ENCODE measurements at regions not wholly inside any gene's neighbourhood (a gene's known extent, or its start where the extent isn't known, plus 50 kb on each side); places are given as distances from the start of the nearest gene placed in this dataset.

DNA sequence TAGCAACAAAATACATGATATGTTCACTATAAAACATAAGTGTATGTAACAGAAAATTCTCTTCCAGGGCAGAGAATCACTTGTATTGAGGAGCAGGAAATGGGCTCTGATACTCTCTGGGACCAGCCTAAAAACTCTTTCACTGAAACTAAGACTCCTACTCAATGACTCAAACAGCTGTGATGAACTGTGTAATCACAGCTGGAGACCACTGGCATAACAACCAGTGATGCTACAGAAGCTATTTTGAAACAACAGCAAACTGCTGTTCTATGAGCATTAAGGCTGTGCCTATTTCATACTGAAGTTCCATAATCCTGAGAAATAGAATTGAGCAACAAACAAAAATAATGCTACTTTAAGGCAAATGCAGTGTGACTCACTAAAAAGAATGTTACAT, 594.0 kb downstream of the HINT1 start:
- DNase-seq (ENCODE audit: low spot score) (no peak), ATAC-seq (no peak)
- H3K27me3 Mint-ChIP-seq (ENCODE audit: insufficient read depth, low read depth, poor library complexity): no peaks in the 10 kb centered on the region
- Histone ChIP-seq H3K4me2 (no peak overlapping the region), H3K27ac (ENCODE audit: low read depth) (no peak overlapping the region), H2AFZ (no peak overlapping the region), H3K27me3 (ENCODE audit: insufficient read depth) (no peaks in the 10 kb centered on the region), H3F3A (replicated peaks; ENCODE audit: low read depth) (no peaks in the 10 kb centered on the region), H3K4me1 (ENCODE audit: insufficient read depth) (no peaks in the 10 kb centered on the region), H3K79me2 (replicated peaks; ENCODE audit: insufficient read depth) (no peaks in the 10 kb centered on the region), H3K9me2 (ENCODE audit: insufficient read depth) (no peaks in the 10 kb centered on the region), H3K36me3 (ENCODE audit: insufficient read depth) (no peaks in the 10 kb centered on the region), H4K20me1 (replicated peaks; ENCODE audit: insufficient read depth) (no peaks in the 10 kb centered on the region), H3K4me3 (no peak overlapping the region)
- TF ChIP-seq, protein P1, sequence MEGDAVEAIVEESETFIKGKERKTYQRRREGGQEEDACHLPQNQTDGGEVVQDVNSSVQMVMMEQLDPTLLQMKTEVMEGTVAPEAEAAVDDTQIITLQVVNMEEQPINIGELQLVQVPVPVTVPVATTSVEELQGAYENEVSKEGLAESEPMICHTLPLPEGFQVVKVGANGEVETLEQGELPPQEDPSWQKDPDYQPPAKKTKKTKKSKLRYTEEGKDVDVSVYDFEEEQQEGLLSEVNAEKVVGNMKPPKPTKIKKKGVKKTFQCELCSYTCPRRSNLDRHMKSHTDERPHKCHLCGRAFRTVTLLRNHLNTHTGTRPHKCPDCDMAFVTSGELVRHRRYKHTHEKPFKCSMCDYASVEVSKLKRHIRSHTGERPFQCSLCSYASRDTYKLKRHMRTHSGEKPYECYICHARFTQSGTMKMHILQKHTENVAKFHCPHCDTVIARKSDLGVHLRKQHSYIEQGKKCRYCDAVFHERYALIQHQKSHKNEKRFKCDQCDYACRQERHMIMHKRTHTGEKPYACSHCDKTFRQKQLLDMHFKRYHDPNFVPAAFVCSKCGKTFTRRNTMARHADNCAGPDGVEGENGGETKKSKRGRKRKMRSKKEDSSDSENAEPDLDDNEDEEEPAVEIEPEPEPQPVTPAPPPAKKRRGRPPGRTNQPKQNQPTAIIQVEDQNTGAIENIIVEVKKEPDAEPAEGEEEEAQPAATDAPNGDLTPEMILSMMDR (conservative IDR thresholded peaks at IDR 0.05; ENCODE audit: low read depth in 2 of 2): no peak
- TF ChIP-seq ZNF114 (CRISPR knock-in tag; IDR thresholded peaks at IDR 0.05) (no peak), CREB1 (CRISPR knock-in tag; IDR thresholded peaks at IDR 0.05; ENCODE audit: low read depth) (no peak), JUNB (IDR thresholded peaks at IDR 0.05; ENCODE audit: unreplicated experiment) (no peak), ZNF331 (CRISPR knock-in tag; IDR thresholded peaks at IDR 0.05; ENCODE audit: low read depth) (no peak), EZH2phosphoT487 (IDR thresholded peaks at IDR 0.05; ENCODE audit: unreplicated experiment) (no peak), STAT1 (IDR thresholded peaks at IDR 0.05; ENCODE audit: unreplicated experiment) (no peak), POLR2AphosphoS5 (IDR thresholded peaks at IDR 0.05; ENCODE audit: low read depth) (no peak), NANOG (IDR thresholded peaks at IDR 0.05; ENCODE audit: borderline replicate concordance) (no peak), EZH2 (IDR thresholded peaks at IDR 0.05; ENCODE audit: low read depth, unreplicated experiment) (no peak)
- TF ChIP-seq, protein P2, sequence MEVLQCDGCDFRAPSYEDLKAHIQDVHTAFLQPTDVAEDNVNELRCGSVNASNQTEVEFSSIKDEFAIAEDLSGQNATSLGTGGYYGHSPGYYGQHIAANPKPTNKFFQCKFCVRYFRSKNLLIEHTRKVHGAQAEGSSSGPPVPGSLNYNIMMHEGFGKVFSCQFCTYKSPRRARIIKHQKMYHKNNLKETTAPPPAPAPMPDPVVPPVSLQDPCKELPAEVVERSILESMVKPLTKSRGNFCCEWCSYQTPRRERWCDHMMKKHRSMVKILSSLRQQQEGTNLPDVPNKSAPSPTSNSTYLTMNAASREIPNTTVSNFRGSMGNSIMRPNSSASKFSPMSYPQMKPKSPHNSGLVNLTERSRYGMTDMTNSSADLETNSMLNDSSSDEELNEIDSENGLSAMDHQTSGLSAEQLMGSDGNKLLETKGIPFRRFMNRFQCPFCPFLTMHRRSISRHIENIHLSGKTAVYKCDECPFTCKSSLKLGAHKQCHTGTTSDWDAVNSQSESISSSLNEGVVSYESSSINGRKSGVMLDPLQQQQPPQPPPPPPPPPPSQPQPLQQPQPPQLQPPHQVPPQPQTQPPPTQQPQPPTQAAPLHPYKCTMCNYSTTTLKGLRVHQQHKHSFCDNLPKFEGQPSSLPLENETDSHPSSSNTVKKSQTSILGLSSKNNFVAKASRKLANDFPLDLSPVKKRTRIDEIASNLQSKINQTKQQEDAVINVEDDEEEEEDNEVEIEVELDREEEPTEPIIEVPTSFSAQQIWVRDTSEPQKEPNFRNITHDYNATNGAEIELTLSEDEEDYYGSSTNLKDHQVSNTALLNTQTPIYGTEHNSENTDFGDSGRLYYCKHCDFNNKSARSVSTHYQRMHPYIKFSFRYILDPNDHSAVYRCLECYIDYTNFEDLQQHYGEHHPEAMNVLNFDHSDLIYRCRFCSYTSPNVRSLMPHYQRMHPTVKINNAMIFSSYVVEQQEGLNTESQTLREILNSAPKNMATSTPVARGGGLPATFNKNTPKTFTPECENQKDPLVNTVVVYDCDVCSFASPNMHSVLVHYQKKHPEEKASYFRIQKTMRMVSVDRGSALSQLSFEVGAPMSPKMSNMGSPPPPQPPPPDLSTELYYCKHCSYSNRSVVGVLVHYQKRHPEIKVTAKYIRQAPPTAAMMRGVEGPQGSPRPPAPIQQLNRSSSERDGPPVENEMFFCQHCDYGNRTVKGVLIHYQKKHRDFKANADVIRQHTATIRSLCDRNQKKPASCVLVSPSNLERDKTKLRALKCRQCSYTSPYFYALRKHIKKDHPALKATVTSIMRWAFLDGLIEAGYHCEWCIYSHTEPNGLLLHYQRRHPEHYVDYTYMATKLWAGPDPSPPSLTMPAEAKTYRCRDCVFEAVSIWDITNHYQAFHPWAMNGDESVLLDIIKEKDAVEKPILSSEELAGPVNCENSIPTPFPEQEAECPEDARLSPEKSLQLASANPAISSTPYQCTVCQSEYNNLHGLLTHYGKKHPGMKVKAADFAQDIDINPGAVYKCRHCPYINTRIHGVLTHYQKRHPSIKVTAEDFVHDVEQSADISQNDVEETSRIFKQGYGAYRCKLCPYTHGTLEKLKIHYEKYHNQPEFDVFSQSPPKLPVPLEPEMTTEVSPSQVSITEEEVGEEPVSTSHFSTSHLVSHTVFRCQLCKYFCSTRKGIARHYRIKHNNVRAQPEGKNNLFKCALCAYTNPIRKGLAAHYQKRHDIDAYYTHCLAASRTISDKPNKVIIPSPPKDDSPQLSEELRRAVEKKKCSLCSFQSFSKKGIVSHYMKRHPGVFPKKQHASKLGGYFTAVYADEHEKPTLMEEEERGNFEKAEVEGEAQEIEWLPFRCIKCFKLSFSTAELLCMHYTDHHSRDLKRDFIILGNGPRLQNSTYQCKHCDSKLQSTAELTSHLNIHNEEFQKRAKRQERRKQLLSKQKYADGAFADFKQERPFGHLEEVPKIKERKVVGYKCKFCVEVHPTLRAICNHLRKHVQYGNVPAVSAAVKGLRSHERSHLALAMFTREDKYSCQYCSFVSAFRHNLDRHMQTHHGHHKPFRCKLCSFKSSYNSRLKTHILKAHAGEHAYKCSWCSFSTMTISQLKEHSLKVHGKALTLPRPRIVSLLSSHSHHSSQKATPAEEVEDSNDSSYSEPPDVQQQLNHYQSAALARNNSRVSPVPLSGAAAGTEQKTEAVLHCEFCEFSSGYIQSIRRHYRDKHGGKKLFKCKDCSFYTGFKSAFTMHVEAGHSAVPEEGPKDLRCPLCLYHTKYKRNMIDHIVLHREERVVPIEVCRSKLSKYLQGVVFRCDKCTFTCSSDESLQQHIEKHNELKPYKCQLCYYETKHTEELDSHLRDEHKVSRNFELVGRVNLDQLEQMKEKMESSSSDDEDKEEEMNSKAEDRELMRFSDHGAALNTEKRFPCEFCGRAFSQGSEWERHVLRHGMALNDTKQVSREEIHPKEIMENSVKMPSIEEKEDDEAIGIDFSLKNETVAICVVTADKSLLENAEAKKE (CRISPR knock-in tag; IDR thresholded peaks at IDR 0.05): no peak
- TF ChIP-seq, protein P3, sequence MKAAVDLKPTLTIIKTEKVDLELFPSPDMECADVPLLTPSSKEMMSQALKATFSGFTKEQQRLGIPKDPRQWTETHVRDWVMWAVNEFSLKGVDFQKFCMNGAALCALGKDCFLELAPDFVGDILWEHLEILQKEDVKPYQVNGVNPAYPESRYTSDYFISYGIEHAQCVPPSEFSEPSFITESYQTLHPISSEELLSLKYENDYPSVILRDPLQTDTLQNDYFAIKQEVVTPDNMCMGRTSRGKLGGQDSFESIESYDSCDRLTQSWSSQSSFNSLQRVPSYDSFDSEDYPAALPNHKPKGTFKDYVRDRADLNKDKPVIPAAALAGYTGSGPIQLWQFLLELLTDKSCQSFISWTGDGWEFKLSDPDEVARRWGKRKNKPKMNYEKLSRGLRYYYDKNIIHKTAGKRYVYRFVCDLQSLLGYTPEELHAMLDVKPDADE (IDR thresholded peaks at IDR 0.05): no peak
- TF ChIP-seq, protein P4, sequence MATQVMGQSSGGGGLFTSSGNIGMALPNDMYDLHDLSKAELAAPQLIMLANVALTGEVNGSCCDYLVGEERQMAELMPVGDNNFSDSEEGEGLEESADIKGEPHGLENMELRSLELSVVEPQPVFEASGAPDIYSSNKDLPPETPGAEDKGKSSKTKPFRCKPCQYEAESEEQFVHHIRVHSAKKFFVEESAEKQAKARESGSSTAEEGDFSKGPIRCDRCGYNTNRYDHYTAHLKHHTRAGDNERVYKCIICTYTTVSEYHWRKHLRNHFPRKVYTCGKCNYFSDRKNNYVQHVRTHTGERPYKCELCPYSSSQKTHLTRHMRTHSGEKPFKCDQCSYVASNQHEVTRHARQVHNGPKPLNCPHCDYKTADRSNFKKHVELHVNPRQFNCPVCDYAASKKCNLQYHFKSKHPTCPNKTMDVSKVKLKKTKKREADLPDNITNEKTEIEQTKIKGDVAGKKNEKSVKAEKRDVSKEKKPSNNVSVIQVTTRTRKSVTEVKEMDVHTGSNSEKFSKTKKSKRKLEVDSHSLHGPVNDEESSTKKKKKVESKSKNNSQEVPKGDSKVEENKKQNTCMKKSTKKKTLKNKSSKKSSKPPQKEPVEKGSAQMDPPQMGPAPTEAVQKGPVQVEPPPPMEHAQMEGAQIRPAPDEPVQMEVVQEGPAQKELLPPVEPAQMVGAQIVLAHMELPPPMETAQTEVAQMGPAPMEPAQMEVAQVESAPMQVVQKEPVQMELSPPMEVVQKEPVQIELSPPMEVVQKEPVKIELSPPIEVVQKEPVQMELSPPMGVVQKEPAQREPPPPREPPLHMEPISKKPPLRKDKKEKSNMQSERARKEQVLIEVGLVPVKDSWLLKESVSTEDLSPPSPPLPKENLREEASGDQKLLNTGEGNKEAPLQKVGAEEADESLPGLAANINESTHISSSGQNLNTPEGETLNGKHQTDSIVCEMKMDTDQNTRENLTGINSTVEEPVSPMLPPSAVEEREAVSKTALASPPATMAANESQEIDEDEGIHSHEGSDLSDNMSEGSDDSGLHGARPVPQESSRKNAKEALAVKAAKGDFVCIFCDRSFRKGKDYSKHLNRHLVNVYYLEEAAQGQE (IDR thresholded peaks at IDR 0.05; ENCODE audit: unreplicated experiment): no peak
- H3K4me1 Mint-ChIP-seq: no peaks in the 10 kb centered on the region; the same call in 2 of the 3 replicates
- H3K36me3 Mint-ChIP-seq (ENCODE audit: low read depth): no peaks in the 10 kb centered on the region
- H3K4me3 Mint-ChIP-seq: no peak overlapping the region
- H3K9me3 Mint-ChIP-seq: no peaks in the 10 kb centered on the region
- H3K27ac Mint-ChIP-seq: no peak overlapping the region

Data from GM23338 (cell line).